GM23338 (cell line): ENCODE measurements at regions not wholly inside any gene's neighbourhood (a gene's known extent, or its start where the extent isn't known, plus 50 kb on each side); places are given as distances from the start of the nearest gene placed in this dataset.

Experiments
- ATAC-seq: fragments of 200-7000 bp; cut with Tn5 transposase; 3 replicates; pipeline ENCODE4 v1.9.1; 2020
- DNase-seq: peaks from one replicate; pipeline ENCODE4 v3.0.0-alpha.2; 2015; ENCODE audit warnings: low spot score
- H2AFZ ChIP-seq: fragments of 200-600 bp; sonication (generic); 2 replicates; pipeline ENCODE4 v1.8.0; 2016; ENCODE audit warnings: antibody characterized with exemption, mild to moderate bottlenecking, moderate library complexity
- H3F3A ChIP-seq: fragments of 200-600 bp; sonication (generic); replicated peaks from 2 replicates; pipeline ENCODE4 v1.8.0; 2017; ENCODE audit warnings: antibody characterized with exemption, mixed run types, low read depth
- H3K27ac ChIP-seq: fragments of 200-600 bp; sonication (generic); 2 replicates; pipeline ENCODE4 v1.6.1; 2016; ENCODE audit warnings: low read depth
- H3K27me3 ChIP-seq: fragments of 200-600 bp; sonication (generic); 2 replicates; pipeline ENCODE4 v1.8.0; 2016; ENCODE audit warnings: mild to moderate bottlenecking, mixed run types, moderate library complexity; ENCODE audit not compliant: insufficient read depth
- H3K36me3 ChIP-seq: fragments of 200-600 bp; sonication (generic); 2 replicates; pipeline ENCODE4 v1.8.0; 2016; ENCODE audit warnings: mild to moderate bottlenecking; ENCODE audit not compliant: insufficient read depth
- H3K4me1 ChIP-seq: fragments of 200-600 bp; sonication (generic); 2 replicates; pipeline ENCODE4 v1.8.0; 2016; ENCODE audit warnings: mild to moderate bottlenecking, moderate library complexity; ENCODE audit not compliant: insufficient read depth
- H3K4me2 ChIP-seq: fragments of 200-600 bp; sonication (generic); 2 replicates; pipeline ENCODE4 v1.7.1; 2017; ENCODE audit warnings: mixed run types
- H3K4me3 ChIP-seq: fragments of 200-600 bp; sonication (generic); 2 replicates; pipeline ENCODE4 v1.6.1; 2016; ENCODE audit warnings: mixed run types
- H3K79me2 ChIP-seq: fragments of 200-600 bp; sonication (generic); replicated peaks from 2 replicates; pipeline ENCODE4 v1.8.0; 2017; ENCODE audit warnings: mild to moderate bottlenecking; ENCODE audit not compliant: insufficient read depth
- H3K9me2 ChIP-seq: fragments of 200-600 bp; sonication (generic); 2 replicates; pipeline ENCODE4 v1.8.0; 2017; ENCODE audit not compliant: insufficient read depth
- H4K20me1 ChIP-seq: fragments of 200-600 bp; sonication (generic); replicated peaks from 2 replicates; pipeline ENCODE4 v1.8.0; 2017; ENCODE audit warnings: mild to moderate bottlenecking; ENCODE audit not compliant: insufficient read depth
- H3K27ac Mint-ChIP-seq: 2 replicates; pipeline ENCODE4 v1.8.0; 2020; ENCODE audit warnings: inconsistent platforms, mild to moderate bottlenecking, moderate library complexity, mixed read lengths
- H3K27me3 Mint-ChIP-seq: 3 replicates; pipeline ENCODE4 v1.8.0; 2022; ENCODE audit warnings: low read depth, mild to moderate bottlenecking, moderate library complexity, mixed read lengths, inconsistent platforms; ENCODE audit not compliant: insufficient read depth, poor library complexity
- H3K36me3 Mint-ChIP-seq: 3 replicates; pipeline ENCODE4 v1.8.0; 2021; ENCODE audit warnings: low read depth, mild to moderate bottlenecking, inconsistent platforms, moderate library complexity, mixed read lengths
- H3K4me1 Mint-ChIP-seq: 3 replicates; pipeline ENCODE4 v1.8.0; 2020; ENCODE audit warnings: mild to moderate bottlenecking, inconsistent platforms, mixed read lengths
- H3K4me3 Mint-ChIP-seq: 3 replicates; pipeline ENCODE4 v1.8.0; 2021; ENCODE audit warnings: moderate library complexity, mild to moderate bottlenecking, inconsistent platforms, mixed read lengths
- H3K9me3 Mint-ChIP-seq: 3 replicates; pipeline ENCODE4 v1.8.0; 2020; ENCODE audit warnings: moderate library complexity, mild to moderate bottlenecking, inconsistent platforms, mixed read lengths
- CREB1 ChIP-seq: fragments of 250-450 bp; sonication (Bioruptor Pico); IDR thresholded peaks from 2 replicates; pipeline ENCODE4 v1.5.0; 2020; ENCODE audit warnings: low read depth, mild to moderate bottlenecking, moderate library complexity
- ETS1 ChIP-seq: IDR thresholded peaks from 2 replicates; pipeline ENCODE4 v1.6.1; 2016; ENCODE audit warnings: antibody characterized with exemption
- EZH2 ChIP-seq: fragments of 200-600 bp; sonication (generic); IDR thresholded peaks from one replicate; pipeline ENCODE4 v1.8.0; 2017; ENCODE audit warnings: antibody characterized with exemption, mild to moderate bottlenecking, low read depth; ENCODE audit not compliant: unreplicated experiment
- POLR2AphosphoS5 ChIP-seq: IDR thresholded peaks from 2 replicates; pipeline ENCODE4 v1.6.1; 2016; ENCODE audit warnings: antibody characterized with exemption, low read depth
- REST ChIP-seq: IDR thresholded peaks from one replicate; pipeline ENCODE4 v1.6.1; 2018; ENCODE audit warnings: antibody characterized with exemption; ENCODE audit not compliant: unreplicated experiment
- ZNF114 ChIP-seq: fragments of 250-450 bp; sonication (Bioruptor Pico); IDR thresholded peaks from 2 replicates; pipeline ENCODE4 v1.5.0; 2020; ENCODE audit warnings: mild to moderate bottlenecking, moderate library complexity

- Histone ChIP-seq H3K4me3 (no peak overlapping the region), H3K27ac (no peak overlapping the region), H2AFZ (peak overlapping the region; percentile 76), H3K27me3 (no peaks in the 10 kb centered on the region), H3K9me2 (no peaks in the 10 kb centered on the region; the same call in 1 of the 2 replicates), H3F3A (no peaks in the 10 kb centered on the region), H3K79me2 (no peaks in the 10 kb centered on the region), H3K4me2 (no peak overlapping the region), H3K36me3 (no peaks in the 10 kb centered on the region), H4K20me1 (no peaks in the 10 kb centered on the region), H3K4me1 (no peaks in the 10 kb centered on the region)
- no peaks in the 10 kb centered on the region for H3K36me3 Mint-ChIP-seq
- H3K4me1 Mint-ChIP-seq, result peaks cover 5% of the 10 kb centered on the region; the same call in 2 of the 3 replicates
- H3K27me3 Mint-ChIP-seq, result peaks cover 5% of the 10 kb centered on the region
- no peaks in the 10 kb centered on the region for H3K9me3 Mint-ChIP-seq
- H3K4me3 Mint-ChIP-seq, result no peak overlapping the region
- ATAC-seq (no peak), DNase-seq (no peak)
- H3K27ac Mint-ChIP-seq, result no peak overlapping the region
- no peak for TF ChIP-seq ZNF114 (CRISPR knock-in tag)
- TF ChIP-seq CREB1 (CRISPR knock-in tag), result no peak
- TF ChIP-seq REST, result no peak
- no peak for TF ChIP-seq EZH2
- TF ChIP-seq ETS1, result no peak
Observed at GRCh38 chr1:82386365-82387011, 585.8 kb downstream of the ADGRL2 start.

- Histone ChIP-seq H3F3A (no peaks in the 10 kb centered on the region), H3K9me2 (no peaks in the 10 kb centered on the region; the same call in 1 of the 2 replicates), H3K27me3 (no peaks in the 10 kb centered on the region), H3K4me2 (no peak overlapping the region), H2AFZ (no peak overlapping the region), H4K20me1 (no peaks in the 10 kb centered on the region), H3K4me1 (no peaks in the 10 kb centered on the region), H3K36me3 (no peaks in the 10 kb centered on the region), H3K27ac (no peak overlapping the region), H3K4me3 (no peak overlapping the region), H3K79me2 (no peaks in the 10 kb centered on the region)
- no peak for TF ChIP-seq POLR2AphosphoS5
- Mint-ChIP-seq H3K36me3 (no peaks in the 10 kb centered on the region), H3K27me3 (peaks cover 5% of the 10 kb centered on the region), H3K27ac (no peak overlapping the region), H3K4me3 (no peak overlapping the region), H3K9me3 (no peaks in the 10 kb centered on the region; the same call in 2 of the 3 replicates), H3K4me1 (no peaks in the 10 kb centered on the region)
- ATAC-seq (no peak), DNase-seq (no peak)
Observed at GRCh38 chr1:82384776-82385175, 584.0 kb downstream of the ADGRL2 start.
